Gastrocnemius medialis (tissue), 4 donors: ENCODE measurements at regions not wholly inside any gene's neighbourhood (a gene's known extent, or its start where the extent isn't known, plus 50 kb on each side); places are given as distances from the start of the nearest gene placed in this dataset.

Experiments
- CTCF ChIP-seq, 5 experiments: fragments of 450-650 bp in 3 of 5; fragments of 200-600 bp in 2 of 5; sonication (generic) in 2 of 5; IDR thresholded peaks in 4 of 5; conservative IDR thresholded peaks in 1 of 5; 1 replicate in 4 of 5; 2 replicates in 1 of 5; pipeline ENCODE4 v1.5.1; 2016 to 2019; ENCODE audit warnings: antibody characterized with exemption in 5 of 5, mild to moderate bottlenecking in 3 of 5, moderate library complexity in 3 of 5
- POLR2A ChIP-seq, 2 donors: fragments of 450-650 bp; IDR thresholded peaks; one replicate each; pipeline ENCODE4 v1.6.1; 2017; ENCODE audit warnings: antibody characterized with exemption in 2 of 2, mild to moderate bottlenecking in 2 of 2, moderate library complexity in 2 of 2

DNA sequence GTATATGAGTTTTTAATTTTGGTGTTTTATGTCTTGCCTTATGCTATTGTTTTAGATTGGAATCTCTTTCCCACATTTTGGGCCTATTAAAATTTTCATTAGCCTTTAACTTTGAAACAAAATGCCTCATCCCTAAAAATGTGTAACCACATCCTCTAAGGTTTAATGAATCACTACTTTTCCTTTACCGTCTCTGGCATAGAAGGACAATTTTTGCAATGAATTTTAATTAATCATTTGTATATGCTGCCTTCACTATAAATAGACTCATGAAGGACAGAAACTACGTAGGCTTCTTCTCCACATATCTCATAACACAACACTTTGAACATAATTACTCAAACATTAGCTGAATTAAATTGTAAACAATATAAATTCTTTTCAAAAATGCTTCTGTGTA is 421.5 kb downstream of the NLGN4X start:
- no peak for TF ChIP-seq CTCF (IDR thresholded peaks at IDR 0.05 in 4 of 5, conservative IDR thresholded peaks at IDR 0.05 in 1 of 5)
- no peak for TF ChIP-seq POLR2A (IDR thresholded peaks at IDR 0.05)
